ENCODE measurements at regions not wholly inside any gene's neighbourhood (a gene's known extent, or its start where the extent isn't known, plus 50 kb on each side); places are given as distances from the start of the nearest gene placed in this dataset.

DNA sequence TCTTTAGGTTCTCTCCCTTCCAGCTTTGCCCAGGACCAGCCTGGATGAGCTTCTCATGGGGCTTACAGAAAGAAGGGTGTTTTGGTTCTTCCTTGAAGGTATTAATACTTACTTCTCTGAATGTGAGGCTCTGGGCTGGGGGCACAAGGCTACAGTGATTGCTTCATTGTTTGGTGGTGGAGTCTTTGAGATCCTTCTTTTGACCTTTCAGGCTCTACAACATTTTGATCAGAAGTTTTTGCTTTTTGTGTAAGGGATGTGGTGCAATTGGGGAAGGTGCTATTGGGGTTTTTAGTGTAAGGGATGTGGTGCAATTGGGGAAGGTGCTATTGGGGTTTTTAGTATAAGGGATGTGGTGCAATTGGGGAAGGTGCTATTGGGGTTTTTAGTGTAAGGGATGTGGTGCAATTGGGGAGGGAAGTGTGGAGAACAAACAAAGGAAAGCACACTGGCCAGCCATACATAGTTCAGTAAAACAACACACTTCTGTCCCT, 103.6 kb upstream of the IVNS1ABP start:
- H3K27ac Mint-ChIP-seq, result peak overlapping the region in 3 of 9 donors; percentile 9 to 95 (median 42)
- Histone ChIP-seq H3K4me3 (ENCODE audit: low read length) (no peak overlapping the region), H3K9me3 (ENCODE audit: control insufficient read depth in 2 of 3, low read length in 3 of 3) (no peaks in the 10 kb centered on the region), H3K27ac (ENCODE audit: low read depth, low read length) (no peak overlapping the region), H3K36me3 (ENCODE audit: control insufficient read depth in 2 of 3, insufficient read depth in 3 of 3, low read length in 3 of 3) (no peaks in the 10 kb centered on the region), H3K27me3 (ENCODE audit: control insufficient read depth in 2 of 2, insufficient read depth in 2 of 2, low read length in 2 of 2) (no peaks in the 10 kb centered on the region), H3K4me1 (ENCODE audit: control insufficient read depth in 2 of 2, insufficient read depth in 2 of 2, low read length in 2 of 2) (peaks cover 0 to 21% of the 10 kb centered on the region in 2 donors)
- peak; percentile 90 for ATAC-seq
- H3K9me3 Mint-ChIP-seq, result peaks cover 0 to 16% (median 0%) of the 10 kb centered on the region in 11 donors
- no peaks in the 10 kb centered on the region for H3K27me3 Mint-ChIP-seq
- CTCF ChIA-PET, result interaction anchor here (0.6 kb wide), 1 partner anchor 71 kb away, joined by 3 read pairs; no protein-coding TSS in a partner anchor
- POLR2A ChIA-PET, result no interaction called here
- no peak for DNase-seq
- peaks cover 0 to 39% (median 0%) of the 10 kb centered on the region in 5 donors for H3K36me3 Mint-ChIP-seq
- peaks cover 0 to 69% (median 3%) of the 10 kb centered on the region in 7 donors for H3K4me1 Mint-ChIP-seq
- H3K4me3 Mint-ChIP-seq, result peak overlapping the region in 1 of 10 donors; percentile 71
- intact Hi-C loops (cut with micrococcal nuclease), result loop anchor here in 1 of 2 donors (1.0 to 5.0 kb wide), 7 partner anchors 9 to 252 kb away; partner anchors contain the start of gene IVNS1ABP

DNA sequence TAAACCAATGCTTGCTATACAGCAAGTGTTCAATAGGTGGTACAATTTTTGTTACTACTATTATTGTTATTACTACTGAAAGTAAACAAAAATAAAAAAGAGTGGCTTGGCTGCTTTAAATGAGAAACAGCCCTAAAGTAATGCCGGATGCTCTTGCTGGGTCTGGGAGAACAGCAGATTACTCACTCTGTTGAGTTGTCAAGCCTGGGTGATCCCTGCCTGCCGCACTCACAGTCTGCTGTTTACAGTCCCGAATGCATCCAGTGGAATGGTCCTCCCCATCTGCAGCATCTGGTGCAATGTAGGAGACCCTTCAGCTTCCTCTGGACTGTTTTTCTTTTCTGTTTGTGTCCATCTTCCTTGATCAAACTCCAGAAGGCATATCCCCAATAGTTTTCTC, 102.7 kb upstream of the IVNS1ABP start:
- DNase-seq, result no peak
- ChIA-PET POLR2A (interaction anchor here (0.8 kb wide), 1 partner anchor 78 kb away, joined by 3 read pairs; no protein-coding TSS in a partner anchor), CTCF (interaction anchor here (0.6 kb wide), 1 partner anchor 176 kb away, joined by 3 read pairs; no protein-coding TSS in a partner anchor)
- Histone ChIP-seq H3K4me1 (ENCODE audit: control insufficient read depth in 2 of 2, insufficient read depth in 2 of 2, low read length in 2 of 2) (peaks cover 0 to 21% of the 10 kb centered on the region in 2 donors), H3K9me3 (ENCODE audit: control insufficient read depth in 2 of 3, low read length in 3 of 3) (no peaks in the 10 kb centered on the region), H3K27ac (ENCODE audit: low read depth, low read length) (no peak overlapping the region), H3K36me3 (ENCODE audit: control insufficient read depth in 2 of 3, insufficient read depth in 3 of 3, low read length in 3 of 3) (no peaks in the 10 kb centered on the region), H3K4me3 (ENCODE audit: low read length) (no peak overlapping the region), H3K27me3 (ENCODE audit: control insufficient read depth in 2 of 2, insufficient read depth in 2 of 2, low read length in 2 of 2) (no peaks in the 10 kb centered on the region)
- no peaks in the 10 kb centered on the region for H3K27me3 Mint-ChIP-seq
- H3K9me3 Mint-ChIP-seq, result peaks cover 0 to 15% (median 0%) of the 10 kb centered on the region in 11 donors
- intact Hi-C loops (cut with micrococcal nuclease), result loop anchor here in 1 of 2 donors (5.0 kb wide), 2 partner anchors 42 to 253 kb away; no protein-coding TSS in a partner anchor
- peak overlapping the region in 1 of 9 donors; percentile 95 for H3K27ac Mint-ChIP-seq
- no peak for ATAC-seq
- peaks cover 0 to 39% (median 0%) of the 10 kb centered on the region in 5 donors for H3K36me3 Mint-ChIP-seq
- H3K4me1 Mint-ChIP-seq, result peaks cover 0 to 61% (median 3%) of the 10 kb centered on the region in 7 donors
- no peak overlapping the region for H3K4me3 Mint-ChIP-seq

DNA sequence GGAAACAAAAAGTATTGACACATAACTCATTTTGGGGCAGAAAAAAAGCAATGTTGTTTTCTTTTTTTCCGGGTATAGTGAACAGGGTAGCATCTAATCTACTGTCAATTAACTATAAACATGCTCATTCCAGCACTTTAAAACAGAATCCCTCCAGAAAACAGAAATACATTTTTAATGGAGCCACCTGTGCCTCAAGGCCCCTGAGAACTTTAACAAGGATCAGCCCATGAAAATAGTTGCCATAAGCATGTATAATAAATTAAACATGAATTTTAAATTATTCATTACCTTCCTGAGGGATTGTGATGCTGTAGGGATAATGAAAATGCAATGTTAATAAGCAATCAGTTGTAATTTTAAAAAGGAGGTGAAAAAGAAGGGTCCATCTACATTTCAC, 101.4 kb upstream of the IVNS1ABP start:
- Histone ChIP-seq H3K27me3 (ENCODE audit: control insufficient read depth in 2 of 2, insufficient read depth in 2 of 2, low read length in 2 of 2) (no peaks in the 10 kb centered on the region), H3K4me3 (ENCODE audit: low read length) (no peak overlapping the region), H3K36me3 (ENCODE audit: control insufficient read depth in 2 of 3, insufficient read depth in 3 of 3, low read length in 3 of 3) (no peaks in the 10 kb centered on the region), H3K9me3 (ENCODE audit: control insufficient read depth in 2 of 3, low read length in 3 of 3) (no peaks in the 10 kb centered on the region), H3K4me1 (ENCODE audit: control insufficient read depth in 2 of 2, insufficient read depth in 2 of 2, low read length in 2 of 2) (peaks cover 0 to 21% of the 10 kb centered on the region in 2 donors), H3K27ac (ENCODE audit: low read depth, low read length) (no peak overlapping the region)
- DNase-seq (no peak), ATAC-seq (no peak)
- H3K9me3 Mint-ChIP-seq, result peaks cover 0 to 11% (median 0%) of the 10 kb centered on the region in 11 donors
- H3K4me3 Mint-ChIP-seq, result no peak overlapping the region
- ChIA-PET CTCF (no interaction called here), POLR2A (no interaction called here)
- peaks cover 0 to 52% (median 3%) of the 10 kb centered on the region in 7 donors for H3K4me1 Mint-ChIP-seq
- peaks cover 0 to 33% (median 0%) of the 10 kb centered on the region in 5 donors for H3K36me3 Mint-ChIP-seq
- H3K27me3 Mint-ChIP-seq, result no peaks in the 10 kb centered on the region
- intact Hi-C loops (cut with micrococcal nuclease), result no loop called here
- no peak overlapping the region for H3K27ac Mint-ChIP-seq

DNA sequence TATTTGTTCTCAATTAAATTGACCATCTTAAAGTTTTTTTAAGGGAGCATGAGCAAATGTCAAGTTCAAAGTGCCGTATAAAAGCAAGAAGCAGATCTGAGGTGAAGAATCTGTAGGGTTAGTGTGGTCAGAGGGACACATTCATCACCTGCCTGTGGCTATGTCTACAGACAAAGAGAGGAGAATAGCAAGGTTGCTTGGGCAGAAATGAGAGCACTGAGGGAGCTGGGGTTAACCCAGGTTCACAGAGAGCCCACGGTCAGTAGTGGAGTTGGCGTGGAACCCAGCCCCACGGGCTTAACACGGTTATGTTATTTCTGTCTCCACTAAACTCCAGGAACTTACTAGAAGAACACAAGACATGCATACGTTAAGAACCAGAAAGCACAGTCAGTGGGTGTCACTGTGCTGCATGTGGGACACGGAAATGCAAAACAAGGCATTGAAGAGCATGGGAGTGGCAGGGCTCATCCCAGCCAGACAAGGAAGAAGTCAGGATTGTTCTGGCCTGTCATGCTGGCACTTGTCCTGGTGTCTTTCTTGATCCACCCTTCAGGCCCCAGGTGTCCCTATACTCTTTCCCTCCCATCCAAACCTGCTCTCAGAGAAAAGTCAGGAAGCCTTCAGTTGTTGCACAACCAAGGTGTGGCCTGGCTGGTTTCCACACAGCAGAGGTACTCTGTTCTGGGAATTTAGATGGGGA, 95.5 kb upstream of the IVNS1ABP start:
- H3K27ac Mint-ChIP-seq, result peak overlapping the region in 1 of 9 donors; percentile 6
- H3K9me3 Mint-ChIP-seq, result peaks cover 0 to 12% (median 0%) of the 10 kb centered on the region in 11 donors
- H3K27me3 Mint-ChIP-seq, result peaks cover 0 to 1% (median 0%) of the 10 kb centered on the region in 5 donors
- POLR2A ChIA-PET, result no interaction called here
- peaks cover 0 to 27% (median 0%) of the 10 kb centered on the region in 5 donors for H3K36me3 Mint-ChIP-seq
- Histone ChIP-seq H3K27me3 (ENCODE audit: control insufficient read depth in 2 of 2, insufficient read depth in 2 of 2, low read length in 2 of 2) (no peaks in the 10 kb centered on the region), H3K36me3 (ENCODE audit: control insufficient read depth in 2 of 3, insufficient read depth in 3 of 3, low read length in 3 of 3) (no peaks in the 10 kb centered on the region), H3K9me3 (ENCODE audit: control insufficient read depth in 2 of 3, low read length in 3 of 3) (no peaks in the 10 kb centered on the region), H3K27ac (ENCODE audit: low read depth, low read length) (no peak overlapping the region), H3K4me1 (ENCODE audit: control insufficient read depth in 2 of 2, insufficient read depth in 2 of 2, low read length in 2 of 2) (no peaks in the 10 kb centered on the region), H3K4me3 (ENCODE audit: low read length) (no peak overlapping the region)
- CTCF ChIA-PET, result interaction anchor here (1.1 kb wide), 1 partner anchor 12 kb away, joined by 3 read pairs; no protein-coding TSS in a partner anchor
- intact Hi-C loops (cut with micrococcal nuclease), result no loop called here
- H3K4me3 Mint-ChIP-seq, result peak overlapping the region in 1 of 10 donors; percentile 3
- ATAC-seq (no peak), DNase-seq (no peak)
- peaks cover 0 to 20% (median 0%) of the 10 kb centered on the region in 7 donors for H3K4me1 Mint-ChIP-seq

DNA sequence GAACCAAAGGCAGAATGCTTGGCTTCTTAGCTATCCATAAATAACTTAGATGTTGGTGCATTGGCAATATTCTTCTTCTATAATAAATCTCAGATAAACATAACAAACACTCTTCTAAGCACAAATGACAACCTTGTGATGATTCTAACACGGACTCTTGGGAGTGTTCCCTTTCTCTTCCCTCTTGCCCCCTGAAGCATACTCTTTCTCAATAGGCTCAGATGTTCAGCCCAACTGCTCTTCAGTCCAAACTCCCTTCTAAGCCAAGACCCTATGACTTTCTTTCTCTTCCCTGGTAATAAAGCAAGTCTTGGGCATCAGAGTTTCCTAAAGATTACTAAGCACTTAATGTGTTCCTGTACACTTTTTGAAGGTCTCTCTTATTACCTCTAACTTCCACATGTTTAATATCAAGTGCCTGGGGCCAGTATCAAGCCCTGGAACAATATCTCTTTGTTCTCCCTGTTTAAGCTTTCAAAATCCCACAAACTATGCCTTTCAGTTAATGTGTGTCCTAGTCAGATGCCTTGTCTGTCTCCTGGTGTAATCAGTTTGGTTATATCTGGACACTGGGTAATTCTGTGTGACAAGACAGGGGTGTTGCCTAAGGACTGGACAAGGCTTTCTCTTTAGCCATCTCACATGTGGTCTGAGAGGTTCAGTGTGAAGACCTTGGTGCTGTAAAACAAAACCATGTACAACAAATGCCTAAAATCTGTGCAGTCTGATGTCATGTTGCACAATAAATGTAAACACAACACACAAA, 92.9 kb upstream of the IVNS1ABP start:
- no peak overlapping the region for H3K27ac ChIP-seq (ENCODE audit: low read depth, low read length)
- H3K27ac Mint-ChIP-seq, result no peak overlapping the region
- ChIA-PET POLR2A (no interaction called here), CTCF (no interaction called here)
- H3K9me3 Mint-ChIP-seq, result peaks cover 0 to 17% (median 0%) of the 10 kb centered on the region in 11 donors
- no peak overlapping the region for H3K4me3 Mint-ChIP-seq
- peaks cover 0 to 1% (median 0%) of the 10 kb centered on the region in 5 donors for H3K27me3 Mint-ChIP-seq
- H3K36me3 Mint-ChIP-seq, result peaks cover 0 to 24% (median 3%) of the 10 kb centered on the region in 5 donors
- no peak overlapping the region for H3K4me3 ChIP-seq (ENCODE audit: low read length)
- no peaks in the 10 kb centered on the region for H3K9me3 ChIP-seq (ENCODE audit: control insufficient read depth in 2 of 3, low read length in 3 of 3)
- H3K4me1 ChIP-seq (ENCODE audit: control insufficient read depth in 2 of 2, insufficient read depth in 2 of 2, low read length in 2 of 2), result no peaks in the 10 kb centered on the region
- ATAC-seq (no peak), DNase-seq (no peak)
- H3K36me3 ChIP-seq (ENCODE audit: control insufficient read depth in 2 of 3, insufficient read depth in 3 of 3, low read length in 3 of 3), result no peaks in the 10 kb centered on the region
- H3K27me3 ChIP-seq (ENCODE audit: control insufficient read depth in 2 of 2, insufficient read depth in 2 of 2, low read length in 2 of 2), result no peaks in the 10 kb centered on the region
- H3K4me1 Mint-ChIP-seq, result peaks cover under 1 to 15% (median 2%) of the 10 kb centered on the region in 7 donors
- intact Hi-C loops (cut with micrococcal nuclease), result no loop called here

DNA sequence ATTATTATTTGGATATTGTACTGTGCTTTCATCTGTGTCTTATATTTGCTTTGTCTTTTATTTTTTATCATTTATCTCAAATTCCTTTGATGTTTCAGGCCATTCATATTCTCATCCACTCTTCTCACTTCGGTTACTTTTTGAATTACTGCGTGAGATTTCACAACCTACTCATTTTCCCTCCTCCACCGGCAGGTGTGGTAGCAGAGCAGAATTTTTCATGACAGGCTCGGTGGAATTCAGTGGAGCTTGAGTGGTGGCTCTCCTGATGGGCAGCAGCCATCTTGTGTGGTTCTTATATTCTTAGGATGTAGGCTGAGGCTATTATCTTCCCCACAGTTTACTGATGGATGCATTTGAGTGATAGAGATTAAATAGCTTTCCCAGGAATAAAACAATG, 92.3 kb upstream of the IVNS1ABP start:
- CTCF ChIA-PET, result no interaction called here
- ATAC-seq, result no peak

More for the DNA sequence above, 92.3 kb upstream of the IVNS1ABP start:
- Histone ChIP-seq H3K9me3 (ENCODE audit: control insufficient read depth in 2 of 3, low read length in 3 of 3) (no peaks in the 10 kb centered on the region), H3K27me3 (ENCODE audit: control insufficient read depth in 2 of 2, insufficient read depth in 2 of 2, low read length in 2 of 2) (no peaks in the 10 kb centered on the region), H3K4me1 (ENCODE audit: control insufficient read depth in 2 of 2, insufficient read depth in 2 of 2, low read length in 2 of 2) (peaks cover 0 to 5% of the 10 kb centered on the region in 2 donors), H3K27ac (ENCODE audit: low read depth, low read length) (no peak overlapping the region), H3K4me3 (ENCODE audit: low read length) (no peak overlapping the region), H3K36me3 (ENCODE audit: control insufficient read depth in 2 of 3, insufficient read depth in 3 of 3, low read length in 3 of 3) (no peaks in the 10 kb centered on the region)
- Mint-ChIP-seq H3K27me3 (peaks cover 0 to 1% (median 0%) of the 10 kb centered on the region in 5 donors), H3K36me3 (peaks cover 0 to 23% (median 3%) of the 10 kb centered on the region in 5 donors), H3K27ac (no peak overlapping the region), H3K4me1 (peaks cover 6 to 21% (median 7%) of the 10 kb centered on the region in 7 donors), H3K9me3 (peaks cover 0 to 17% (median 0%) of the 10 kb centered on the region in 11 donors), H3K4me3 (no peak overlapping the region)
- POLR2A ChIA-PET, result no interaction called here
- intact Hi-C loops (cut with micrococcal nuclease), result no loop called here
- DNase-seq, result no peak

All from naive thymus-derived CD4-positive, alpha-beta T cell (primary cell).